ENCODE measurements at regions not wholly inside any gene's neighbourhood (a gene's known extent, or its start where the extent isn't known, plus 50 kb on each side); places are given as distances from the start of the nearest gene placed in this dataset.

GRCh38 chr1:47563201-47563600, 125.4 kb downstream of the FOXD2 start:
- TF ChIP-seq, protein P1, sequence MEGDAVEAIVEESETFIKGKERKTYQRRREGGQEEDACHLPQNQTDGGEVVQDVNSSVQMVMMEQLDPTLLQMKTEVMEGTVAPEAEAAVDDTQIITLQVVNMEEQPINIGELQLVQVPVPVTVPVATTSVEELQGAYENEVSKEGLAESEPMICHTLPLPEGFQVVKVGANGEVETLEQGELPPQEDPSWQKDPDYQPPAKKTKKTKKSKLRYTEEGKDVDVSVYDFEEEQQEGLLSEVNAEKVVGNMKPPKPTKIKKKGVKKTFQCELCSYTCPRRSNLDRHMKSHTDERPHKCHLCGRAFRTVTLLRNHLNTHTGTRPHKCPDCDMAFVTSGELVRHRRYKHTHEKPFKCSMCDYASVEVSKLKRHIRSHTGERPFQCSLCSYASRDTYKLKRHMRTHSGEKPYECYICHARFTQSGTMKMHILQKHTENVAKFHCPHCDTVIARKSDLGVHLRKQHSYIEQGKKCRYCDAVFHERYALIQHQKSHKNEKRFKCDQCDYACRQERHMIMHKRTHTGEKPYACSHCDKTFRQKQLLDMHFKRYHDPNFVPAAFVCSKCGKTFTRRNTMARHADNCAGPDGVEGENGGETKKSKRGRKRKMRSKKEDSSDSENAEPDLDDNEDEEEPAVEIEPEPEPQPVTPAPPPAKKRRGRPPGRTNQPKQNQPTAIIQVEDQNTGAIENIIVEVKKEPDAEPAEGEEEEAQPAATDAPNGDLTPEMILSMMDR (optimal IDR thresholded peaks at IDR 0.05 in 1 of 3, IDR thresholded peaks at IDR 0.05 in 1 of 3, conservative IDR thresholded peaks at IDR 0.05 in 1 of 3; ENCODE audit: extremely low read depth in 1 of 3, insufficient read depth in 2 of 3, low read length in 3 of 3) = no peak
- no peak for TF ChIP-seq EZH2 (IDR thresholded peaks at IDR 0.05; ENCODE audit: low read length)
